PC-3 (cell line): ENCODE measurements at regions not wholly inside any gene's neighbourhood (a gene's known extent, or its start where the extent isn't known, plus 50 kb on each side); places are given as distances from the start of the nearest gene placed in this dataset.
A peak's percentile ranks its signal among the peaks of the same experiment; 100 is the strongest.

Experiments used
- ATAC-seq: fragments of 200-7000 bp; cut with Tn5 transposase; 2 replicates; pipeline ENCODE4 v1.9.1; 2020; ENCODE audit warnings: mild to moderate bottlenecking, moderate library complexity
- BruUV-seq: library from RNA; stranded (reverse); fragments of 400-500 nt; replicated peaks from 2 replicates; lab custom pipeline; 2021; lab: Mats Ljungman, UMichigan
- CTCF ChIA-PET: fragments of 300-600 bp; sonication (Branson Sonifier 250); formaldehyde crosslinking; loops from one replicate; lab custom pipeline; 2022; ENCODE audit warnings: antibody characterized with exemption; lab: Charles Lee
- POLR2A ChIA-PET: fragments of 300-600 bp; sonication (Branson Sonifier 250); formaldehyde crosslinking; loops from one replicate; lab custom pipeline; 2022; ENCODE audit warnings: antibody characterized with exemption; ENCODE audit not compliant: unreplicated experiment; lab: Charles Lee
- DNase-seq: peaks from one replicate; pipeline ENCODE4 v3.0.0-alpha.2; 2015
- H2AFZ ChIP-seq: fragments of 300-600 bp; sonication (generic); 2 replicates; pipeline ENCODE4 v1.6.0; 2016; ENCODE audit warnings: antibody characterized with exemption, low read length
- H3F3A ChIP-seq: fragments of 300-600 bp; sonication (generic); one replicate; pipeline ENCODE4 v1.6.0; 2017; ENCODE audit warnings: antibody characterized with exemption, low read length, control low read depth, mild to moderate bottlenecking; ENCODE audit not compliant: unreplicated experiment
- H3K27ac ChIP-seq: fragments of 300-600 bp; sonication (generic); 2 replicates; pipeline ENCODE4 v1.5.1; 2016; ENCODE audit warnings: mild to moderate bottlenecking, low read length
- H3K27me3 ChIP-seq: fragments of 300-600 bp; sonication (generic); 2 replicates; pipeline ENCODE4 v1.6.1; 2016; ENCODE audit warnings: low read length, mixed read lengths
- H3K36me3 ChIP-seq: fragments of 300-600 bp; sonication (generic); 2 replicates; pipeline ENCODE4 v1.6.1; 2016; ENCODE audit warnings: low read depth, mixed run types, low read length, mixed read lengths
- H3K4me1 ChIP-seq: fragments of 300-600 bp; sonication (generic); 2 replicates; pipeline ENCODE4 v1.5.1; 2016; ENCODE audit warnings: low read length; ENCODE audit not compliant: insufficient read depth
- H3K4me2 ChIP-seq: fragments of 300-600 bp; sonication (generic); 2 replicates; pipeline ENCODE4 v1.6.0; 2016; ENCODE audit warnings: low read length
- H3K4me3 ChIP-seq: fragments of 300-600 bp; sonication (generic); 2 replicates; pipeline ENCODE4 v1.5.1; 2016; ENCODE audit warnings: mild to moderate bottlenecking, low read length, mixed read lengths
- H3K79me2 ChIP-seq: fragments of 300-600 bp; sonication (generic); 2 replicates; pipeline ENCODE4 v1.6.1; 2017; ENCODE audit warnings: low read length, mixed read lengths
- H3K9ac ChIP-seq: fragments of 300-600 bp; sonication (generic); 2 replicates; pipeline ENCODE4 v1.6.0; 2016; ENCODE audit warnings: mild to moderate bottlenecking, low read length
- H3K9me2 ChIP-seq: fragments of 300-600 bp; sonication (generic); replicated peaks from 2 replicates; pipeline ENCODE4 v1.6.1; 2016; ENCODE audit warnings: mixed run types, low read length, mixed read lengths
- H3K9me3 ChIP-seq: fragments of 300-600 bp; sonication (generic); 2 replicates; pipeline ENCODE4 v1.6.1; 2016; ENCODE audit warnings: low read length, mixed read lengths
- H4K20me1 ChIP-seq: fragments of 300-600 bp; sonication (generic); 2 replicates; pipeline ENCODE4 v1.6.1; 2016; ENCODE audit warnings: low read length, mixed read lengths
- EZH2 ChIP-seq: fragments of 300-600 bp; sonication (generic); IDR thresholded peaks from one replicate; pipeline ENCODE4 v1.6.1; 2017; ENCODE audit warnings: antibody characterized with exemption, mild to moderate bottlenecking, low read length; ENCODE audit not compliant: unreplicated experiment
- EZH2phosphoT487 ChIP-seq: fragments of 300-600 bp; sonication (generic); IDR thresholded peaks from 2 replicates; pipeline ENCODE4 v1.6.1; 2018; ENCODE audit warnings: mild to moderate bottlenecking, antibody characterized with exemption, low read length, borderline replicate concordance
- intact Hi-C: fragments of 100-400 bp; cut with micrococcal nuclease; formaldehyde crosslinking; loops from 2 replicates; pipeline ENCODE4 v1.9.0; 2023
- TF ChIP-seq, protein P1 (sequence below): fragments of 300-600 bp; sonication (generic); conservative IDR thresholded peaks from 2 replicates; pipeline ENCODE4 v1.5.1; 2017; ENCODE audit warnings: antibody characterized with exemption, low read depth, mild to moderate bottlenecking, low read length

DNA sequence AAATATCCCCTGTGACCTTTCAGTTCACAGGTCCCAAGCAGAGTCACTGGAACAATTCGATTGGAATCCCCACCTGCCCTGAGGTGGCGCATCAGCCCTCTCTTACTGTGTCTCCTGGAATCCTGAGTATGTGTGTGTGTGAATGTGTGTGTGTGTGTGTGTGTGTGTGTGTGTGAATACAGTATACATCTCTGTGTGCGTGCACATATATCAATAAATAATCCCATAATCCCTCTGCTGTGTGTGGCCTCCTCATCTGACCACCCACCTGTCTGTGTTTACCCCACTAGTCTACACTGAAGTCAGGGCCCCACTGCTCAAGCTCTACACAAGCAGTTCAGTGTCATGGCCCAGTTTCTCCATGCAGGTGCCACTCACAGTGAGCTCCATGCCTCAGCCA, 187.4 kb downstream of the ERCC6L2 start:
- H3K9me3 ChIP-seq = no peaks in the 10 kb centered on the region
- H3K4me3 ChIP-seq = no peak overlapping the region
- H3K4me1 ChIP-seq = peaks cover 9% of the 10 kb centered on the region; the same call in 1 of the 2 replicates
- H3K4me2 ChIP-seq = no peak overlapping the region
- no peaks in the 10 kb centered on the region for H3K36me3 ChIP-seq
- H3K27ac ChIP-seq = no peak overlapping the region
- ATAC-seq = no peak
- no peak overlapping the region for H3K9ac ChIP-seq
- no peaks in the 10 kb centered on the region for H3F3A ChIP-seq
- ChIA-PET POLR2A (no interaction called here), CTCF (no interaction called here)
- H3K9me2 ChIP-seq = no peaks in the 10 kb centered on the region
- H3K27me3 ChIP-seq = no peaks in the 10 kb centered on the region
- no peak for TF ChIP-seq EZH2phosphoT487
- TF ChIP-seq, protein P1, sequence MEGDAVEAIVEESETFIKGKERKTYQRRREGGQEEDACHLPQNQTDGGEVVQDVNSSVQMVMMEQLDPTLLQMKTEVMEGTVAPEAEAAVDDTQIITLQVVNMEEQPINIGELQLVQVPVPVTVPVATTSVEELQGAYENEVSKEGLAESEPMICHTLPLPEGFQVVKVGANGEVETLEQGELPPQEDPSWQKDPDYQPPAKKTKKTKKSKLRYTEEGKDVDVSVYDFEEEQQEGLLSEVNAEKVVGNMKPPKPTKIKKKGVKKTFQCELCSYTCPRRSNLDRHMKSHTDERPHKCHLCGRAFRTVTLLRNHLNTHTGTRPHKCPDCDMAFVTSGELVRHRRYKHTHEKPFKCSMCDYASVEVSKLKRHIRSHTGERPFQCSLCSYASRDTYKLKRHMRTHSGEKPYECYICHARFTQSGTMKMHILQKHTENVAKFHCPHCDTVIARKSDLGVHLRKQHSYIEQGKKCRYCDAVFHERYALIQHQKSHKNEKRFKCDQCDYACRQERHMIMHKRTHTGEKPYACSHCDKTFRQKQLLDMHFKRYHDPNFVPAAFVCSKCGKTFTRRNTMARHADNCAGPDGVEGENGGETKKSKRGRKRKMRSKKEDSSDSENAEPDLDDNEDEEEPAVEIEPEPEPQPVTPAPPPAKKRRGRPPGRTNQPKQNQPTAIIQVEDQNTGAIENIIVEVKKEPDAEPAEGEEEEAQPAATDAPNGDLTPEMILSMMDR = no peak
- no peak for TF ChIP-seq EZH2
- no peak for DNase-seq
- intact Hi-C loops = loop anchor here (10.0 kb wide), 1 partner anchor 318 kb away; no protein-coding TSS in a partner anchor
- BruUV-seq = no TSS peak
- H2AFZ ChIP-seq = no peak overlapping the region
- no peaks in the 10 kb centered on the region for H3K79me2 ChIP-seq
- H4K20me1 ChIP-seq = no peaks in the 10 kb centered on the region

DNA sequence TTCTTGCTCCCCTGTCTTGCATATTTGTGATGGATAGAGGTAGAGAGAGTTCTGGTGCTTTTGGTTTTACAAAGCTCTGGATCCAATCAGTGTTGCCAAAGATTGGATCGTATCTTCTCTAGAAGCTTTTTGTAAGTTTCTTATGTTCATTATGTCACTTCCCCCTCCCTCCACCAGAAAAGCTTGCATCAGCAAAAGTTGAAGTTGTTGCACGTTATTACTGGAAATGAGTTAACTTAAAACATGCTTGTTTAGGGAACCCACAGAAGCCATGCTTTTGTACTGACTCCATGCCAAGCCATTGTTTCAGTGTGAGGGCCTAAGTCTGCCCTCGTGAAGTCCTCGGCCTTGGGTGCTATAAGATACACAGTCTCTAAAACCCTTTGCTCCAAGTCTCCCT, 186.5 kb downstream of the ERCC6L2 start:
- H3K4me1 ChIP-seq = peaks cover 9% of the 10 kb centered on the region; the same call in 1 of the 2 replicates
- no peaks in the 10 kb centered on the region for H3K36me3 ChIP-seq
- ChIA-PET CTCF (no interaction called here), POLR2A (no interaction called here)
- no peak for DNase-seq
- H3K27me3 ChIP-seq = no peaks in the 10 kb centered on the region
- H3K9me2 ChIP-seq = no peaks in the 10 kb centered on the region
- no peak overlapping the region for H3K4me2 ChIP-seq
- intact Hi-C loops = loop anchor here (10.0 kb wide), 1 partner anchor 317 kb away; no protein-coding TSS in a partner anchor
- H3K4me3 ChIP-seq = no peak overlapping the region
- ATAC-seq = no peak
- no peaks in the 10 kb centered on the region for H3K9me3 ChIP-seq
- no peak overlapping the region for H2AFZ ChIP-seq
- H3K79me2 ChIP-seq = no peaks in the 10 kb centered on the region
- no peak overlapping the region for H3K9ac ChIP-seq
- BruUV-seq = no TSS peak
- no peak overlapping the region for H3K27ac ChIP-seq
- TF ChIP-seq EZH2phosphoT487 (no peak), EZH2 (no peak)
- no peaks in the 10 kb centered on the region for H3F3A ChIP-seq
- H4K20me1 ChIP-seq = no peaks in the 10 kb centered on the region

GRCh38 chr9:96061293-96061987, 185.9 kb downstream of the ERCC6L2 start:
- Histone ChIP-seq H2AFZ (no peak overlapping the region), H3K27ac (no peak overlapping the region), H3K9ac (no peak overlapping the region), H3K27me3 (no peaks in the 10 kb centered on the region), H3K4me3 (no peak overlapping the region), H3F3A (no peaks in the 10 kb centered on the region), H3K9me3 (no peaks in the 10 kb centered on the region), H3K9me2 (no peaks in the 10 kb centered on the region), H3K4me2 (peak overlapping the region; percentile 22; the same call in 1 of the 2 replicates), H3K79me2 (no peaks in the 10 kb centered on the region), H3K4me1 (peaks cover 9% of the 10 kb centered on the region; the same call in 1 of the 2 replicates), H4K20me1 (no peaks in the 10 kb centered on the region), H3K36me3 (no peaks in the 10 kb centered on the region)
- TF ChIP-seq, protein P1 = peak; percentile 51; the same call in 1 of the 2 replicates
- TF ChIP-seq EZH2 = no peak
- intact Hi-C loops = loop anchor here (10.0 kb wide), 1 partner anchor 317 kb away; no protein-coding TSS in a partner anchor
- ChIA-PET CTCF (no interaction called here), POLR2A (no interaction called here)
- DNase-seq = peak; percentile 35
- BruUV-seq = no TSS peak
- ATAC-seq = peak; percentile 55
